Omental fat pad (tissue), 3 donors: ENCODE measurements at regions not wholly inside any gene's neighbourhood (a gene's known extent, or its start where the extent isn't known, plus 50 kb on each side); places are given as distances from the start of the nearest gene placed in this dataset.

ENCODE experiments used
- ATAC-seq: fragments of 150-250 bp; one replicate; pipeline ENCODE4 v1.9.1; 2016; ENCODE audit warnings: mild to moderate bottlenecking, moderate library complexity; ENCODE audit not compliant: low FRiP score
- DNase-seq: peaks from one replicate; pipeline ENCODE4 v3.0.0-alpha.2; 2019; ENCODE audit warnings: low spot score
- CTCF ChIP-seq, 3 donors: fragments of 450-650 bp; IDR thresholded peaks; one replicate each; pipeline ENCODE4 v1.5.1; 2016 to 2017; ENCODE audit warnings: antibody characterized with exemption in 3 of 3, mild to moderate bottlenecking in 3 of 3, moderate library complexity in 2 of 3

GRCh38 chr16:86061721-86062120 is 162.8 kb downstream of the IRF8 start:
- DNase-seq (no peak), ATAC-seq (no peak)
- no peak for TF ChIP-seq CTCF (IDR thresholded peaks at IDR 0.05)

- ATAC-seq (no peak), DNase-seq (no peak)
- TF ChIP-seq CTCF (IDR thresholded peaks at IDR 0.05): no peak
Observed at GRCh38 chr16:86062271-86062965, 163.5 kb downstream of the IRF8 start.

GRCh38 chr16:86063760-86064405 is 164.9 kb downstream of the IRF8 start:
- no peak for TF ChIP-seq CTCF (IDR thresholded peaks at IDR 0.05)
- ATAC-seq: no peak
- DNase-seq: no peak

GRCh38 chr16:86064431-86065250 is 165.7 kb downstream of the IRF8 start:
- no peak for TF ChIP-seq CTCF (IDR thresholded peaks at IDR 0.05)
- ATAC-seq: no peak
- DNase-seq: no peak

DNA sequence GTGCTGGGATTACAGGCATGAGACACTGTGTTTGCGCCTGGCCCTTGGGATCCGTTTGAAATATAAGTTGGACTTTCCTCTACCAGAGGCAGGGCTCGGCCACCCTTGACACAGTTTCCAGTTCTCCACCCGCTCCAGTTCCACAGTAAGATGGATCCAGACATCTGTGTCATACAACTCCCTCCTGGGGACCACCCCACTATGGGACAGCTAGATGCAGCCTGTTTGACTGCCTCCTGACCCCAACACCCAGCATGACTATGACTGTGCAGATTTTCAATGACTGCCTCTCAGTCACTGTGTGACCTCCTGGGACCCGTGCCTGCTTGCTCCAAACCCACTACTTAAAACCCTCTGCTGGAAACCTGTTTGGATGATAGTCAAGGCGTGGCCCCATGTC is 166.7 kb downstream of the IRF8 start:
- DNase-seq: no peak
- TF ChIP-seq CTCF (IDR thresholded peaks at IDR 0.05): no peak
- ATAC-seq: no peak

GRCh38 chr16:86066811-86067210 is 167.8 kb downstream of the IRF8 start:
- ATAC-seq (no peak), DNase-seq (no peak)
- no peak for TF ChIP-seq CTCF (IDR thresholded peaks at IDR 0.05)
